ENCODE measurements at regions not wholly inside any gene's neighbourhood (a gene's known extent, or its start where the extent isn't known, plus 50 kb on each side); places are given as distances from the start of the nearest gene placed in this dataset.

- H3K4me2 ChIP-seq (ENCODE audit: low read length): no peak overlapping the region
- Mint-ChIP-seq H3K9me3 (ENCODE audit: unreplicated experiment) (peaks cover 8% of the 10 kb centered on the region), H3K4me1 (ENCODE audit: low read depth, unreplicated experiment) (no peaks in the 10 kb centered on the region), H3K36me3 (ENCODE audit: low read depth, unreplicated experiment) (no peaks in the 10 kb centered on the region), H3K27ac (ENCODE audit: unreplicated experiment) (no peak overlapping the region), H3K4me3 (ENCODE audit: unreplicated experiment) (no peak overlapping the region), H3K27me3 (ENCODE audit: low read depth, unreplicated experiment) (peaks cover 10% of the 10 kb centered on the region)
- FAIRE-seq (no peak), DNase-seq (ENCODE audit: low read depth) (no peak)
- TF ChIP-seq EZH2 (IDR thresholded peaks at IDR 0.05; ENCODE audit: insufficient read depth, low read length) (no peak), CTCF (IDR thresholded peaks at IDR 0.05; ENCODE audit: insufficient read depth, low read depth, low read length) (no peak)
- no peaks in the 10 kb centered on the region for H3K79me2 ChIP-seq (ENCODE audit: insufficient read depth, low read length)
- H3K27me3 ChIP-seq (ENCODE audit: insufficient read depth, low read length): no peaks in the 10 kb centered on the region
- H3K9me3 ChIP-seq (ENCODE audit: insufficient read depth, low read depth, low read length): peaks cover 5% of the 10 kb centered on the region
- no peak overlapping the region for H3K9ac ChIP-seq (ENCODE audit: low read length)
- H3K27ac ChIP-seq (ENCODE audit: low read depth, low read length): no peak overlapping the region
- no peaks in the 10 kb centered on the region for H3K4me1 ChIP-seq (ENCODE audit: insufficient read depth, low read length)
- H3K4me3 ChIP-seq (ENCODE audit: insufficient read depth, low read depth, low read length): no peak overlapping the region
- H3K36me3 ChIP-seq (ENCODE audit: insufficient read depth, low read length): no peaks in the 10 kb centered on the region
- H2AFZ ChIP-seq (ENCODE audit: low read depth, low read length): no peak overlapping the region
- no peaks in the 10 kb centered on the region for H4K20me1 ChIP-seq (ENCODE audit: insufficient read depth, low read length)
These were observed 104.5 kb upstream of the AJAP1 start for GRCh38 chr1:4549930-4550329.

- H3K4me1 Mint-ChIP-seq (ENCODE audit: low read depth, unreplicated experiment): no peaks in the 10 kb centered on the region
- TF ChIP-seq EZH2 (IDR thresholded peaks at IDR 0.05; ENCODE audit: insufficient read depth, low read length) (no peak), CTCF (IDR thresholded peaks at IDR 0.05; ENCODE audit: insufficient read depth, low read depth, low read length) (no peak)
- no peak overlapping the region for H3K27ac Mint-ChIP-seq (ENCODE audit: unreplicated experiment)
- H3K4me3 Mint-ChIP-seq (ENCODE audit: unreplicated experiment): no peak overlapping the region
- H3K36me3 Mint-ChIP-seq (ENCODE audit: low read depth, unreplicated experiment): no peaks in the 10 kb centered on the region
- H3K79me2 ChIP-seq (ENCODE audit: insufficient read depth, low read length): no peaks in the 10 kb centered on the region
- no peak for FAIRE-seq
- peaks cover 8% of the 10 kb centered on the region for H3K9me3 Mint-ChIP-seq (ENCODE audit: unreplicated experiment)
- no peak overlapping the region for H3K9ac ChIP-seq (ENCODE audit: low read length)
- no peak overlapping the region for H2AFZ ChIP-seq (ENCODE audit: low read depth, low read length)
- H3K27me3 ChIP-seq (ENCODE audit: insufficient read depth, low read length): no peaks in the 10 kb centered on the region
- H3K4me2 ChIP-seq (ENCODE audit: low read length): no peak overlapping the region
- no peaks in the 10 kb centered on the region for H4K20me1 ChIP-seq (ENCODE audit: insufficient read depth, low read length)
- H3K9me3 ChIP-seq (ENCODE audit: insufficient read depth, low read depth, low read length): peaks cover 5% of the 10 kb centered on the region
- H3K27ac ChIP-seq (ENCODE audit: low read depth, low read length): no peak overlapping the region
- H3K4me3 ChIP-seq (ENCODE audit: insufficient read depth, low read depth, low read length): no peak overlapping the region
- no peaks in the 10 kb centered on the region for H3K36me3 ChIP-seq (ENCODE audit: insufficient read depth, low read length)
- H3K4me1 ChIP-seq (ENCODE audit: insufficient read depth, low read length): no peaks in the 10 kb centered on the region
- DNase-seq (ENCODE audit: low read depth): no peak
- peaks cover 8% of the 10 kb centered on the region for H3K27me3 Mint-ChIP-seq (ENCODE audit: low read depth, unreplicated experiment)
These were observed 103.5 kb upstream of the AJAP1 start for GRCh38 chr1:4550941-4551340.

GRCh38 chr1:4551706-4552105 is 102.7 kb upstream of the AJAP1 start:
- no peak overlapping the region for H2AFZ ChIP-seq (ENCODE audit: low read depth, low read length)
- H3K9me3 ChIP-seq (ENCODE audit: insufficient read depth, low read depth, low read length): peaks cover 5% of the 10 kb centered on the region
- H3K36me3 ChIP-seq (ENCODE audit: insufficient read depth, low read length): no peaks in the 10 kb centered on the region
- Mint-ChIP-seq H3K9me3 (ENCODE audit: unreplicated experiment) (peaks cover 8% of the 10 kb centered on the region), H3K27me3 (ENCODE audit: low read depth, unreplicated experiment) (peaks cover 4% of the 10 kb centered on the region), H3K4me1 (ENCODE audit: low read depth, unreplicated experiment) (no peaks in the 10 kb centered on the region), H3K4me3 (ENCODE audit: unreplicated experiment) (no peak overlapping the region), H3K27ac (ENCODE audit: unreplicated experiment) (no peak overlapping the region), H3K36me3 (ENCODE audit: low read depth, unreplicated experiment) (no peaks in the 10 kb centered on the region)
- H3K4me3 ChIP-seq (ENCODE audit: insufficient read depth, low read depth, low read length): no peak overlapping the region
- no peak overlapping the region for H3K9ac ChIP-seq (ENCODE audit: low read length)
- H3K79me2 ChIP-seq (ENCODE audit: insufficient read depth, low read length): no peaks in the 10 kb centered on the region
- H3K4me2 ChIP-seq (ENCODE audit: low read length): no peak overlapping the region
- no peaks in the 10 kb centered on the region for H3K4me1 ChIP-seq (ENCODE audit: insufficient read depth, low read length)
- no peak for DNase-seq (ENCODE audit: low read depth)
- no peak overlapping the region for H3K27ac ChIP-seq (ENCODE audit: low read depth, low read length)
- no peaks in the 10 kb centered on the region for H4K20me1 ChIP-seq (ENCODE audit: insufficient read depth, low read length)
- no peak for TF ChIP-seq EZH2 (IDR thresholded peaks at IDR 0.05; ENCODE audit: insufficient read depth, low read length)
- TF ChIP-seq CTCF (IDR thresholded peaks at IDR 0.05; ENCODE audit: insufficient read depth, low read depth, low read length): no peak
- no peak for FAIRE-seq
- H3K27me3 ChIP-seq (ENCODE audit: insufficient read depth, low read length): no peaks in the 10 kb centered on the region
